ENCODE measurements at regions not wholly inside any gene's neighbourhood (a gene's known extent, or its start where the extent isn't known, plus 50 kb on each side); places are given as distances from the start of the nearest gene placed in this dataset.

DNA sequence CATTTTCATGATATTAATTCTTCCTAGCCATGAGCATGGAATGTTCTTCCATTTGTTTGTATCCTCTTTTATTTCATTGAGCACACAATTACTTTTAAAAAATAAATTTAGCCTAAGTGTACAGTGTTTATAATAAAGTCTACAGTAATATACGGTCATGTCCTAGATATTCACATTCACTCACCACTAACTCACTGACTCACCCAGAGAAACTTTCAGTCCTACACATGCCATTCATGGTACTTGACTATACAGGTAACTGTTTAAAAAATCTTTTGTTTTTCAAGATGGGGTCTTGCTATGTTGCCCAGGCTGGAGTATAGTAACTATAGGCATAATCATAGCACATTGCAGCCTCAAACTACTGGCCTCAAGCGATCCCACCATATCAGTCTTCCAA is 348.1 kb downstream of the RAPGEF2 start:
- Mint-ChIP-seq H3K36me3 (ENCODE audit: low read depth) (no peaks in the 10 kb centered on the region), H3K4me3 (ENCODE audit: unreplicated experiment) (no peak overlapping the region), H3K27ac (ENCODE audit: unreplicated experiment) (no peak overlapping the region), H3K27me3 (ENCODE audit: low read depth) (no peaks in the 10 kb centered on the region), H3K9me3 (ENCODE audit: low read depth) (no peaks in the 10 kb centered on the region), H3K4me1 (ENCODE audit: low read depth) (peaks cover 11% of the 10 kb centered on the region)
- TF ChIP-seq CTCF (IDR thresholded peaks at IDR 0.05) = no peak
- no peak for DNase-seq (ENCODE audit: low spot score)

DNA sequence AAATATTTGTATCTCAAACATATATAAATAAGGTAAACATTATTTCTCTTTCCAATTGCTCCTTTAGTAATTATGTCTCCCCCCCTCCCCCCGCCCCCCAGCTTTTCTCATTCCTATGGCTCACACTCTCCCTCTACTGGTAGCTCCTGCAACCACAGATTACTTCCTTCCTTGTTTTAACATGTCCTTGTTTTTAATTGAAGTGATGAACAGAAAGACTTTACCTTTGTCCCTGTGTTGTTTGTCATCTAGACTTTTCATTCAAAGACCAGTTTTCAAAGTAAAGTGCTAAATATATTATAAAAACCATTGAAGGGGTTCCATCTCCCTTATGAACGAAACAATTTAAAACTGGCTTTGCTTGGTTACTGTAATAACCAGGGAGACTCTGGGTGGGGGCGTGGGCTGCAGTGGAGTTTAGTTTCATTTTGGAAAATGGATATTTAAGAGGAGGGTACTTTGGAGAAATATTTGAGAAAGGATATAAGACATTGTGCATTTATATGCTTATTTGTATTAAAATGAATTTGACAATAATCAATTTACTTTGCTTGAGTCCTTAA is 352.9 kb downstream of the RAPGEF2 start:
- DNase-seq (ENCODE audit: low spot score) = no peak
- TF ChIP-seq CTCF (IDR thresholded peaks at IDR 0.05) = peak; percentile 84

GRCh38 chr4:159460371-159460770 is 357.5 kb downstream of the RAPGEF2 start:
- Mint-ChIP-seq H3K27me3 (ENCODE audit: low read depth) (no peaks in the 10 kb centered on the region), H3K36me3 (ENCODE audit: low read depth) (peaks cover 7% of the 10 kb centered on the region), H3K4me3 (ENCODE audit: unreplicated experiment) (peak overlapping the region; percentile 14), H3K9me3 (ENCODE audit: low read depth) (peaks cover 18% of the 10 kb centered on the region), H3K27ac (ENCODE audit: unreplicated experiment) (peak overlapping the region; percentile 52), H3K4me1 (ENCODE audit: low read depth) (peaks cover 13% of the 10 kb centered on the region)
- TF ChIP-seq CTCF (IDR thresholded peaks at IDR 0.05) = no peak
- no peak for DNase-seq (ENCODE audit: low spot score)

More for the DNA sequence above, 352.9 kb downstream of the RAPGEF2 start:
- Mint-ChIP-seq H3K4me3 (ENCODE audit: unreplicated experiment) (no peak overlapping the region), H3K36me3 (ENCODE audit: low read depth) (no peaks in the 10 kb centered on the region), H3K27ac (ENCODE audit: unreplicated experiment) (no peak overlapping the region), H3K27me3 (ENCODE audit: low read depth) (no peaks in the 10 kb centered on the region), H3K9me3 (ENCODE audit: low read depth) (no peaks in the 10 kb centered on the region), H3K4me1 (ENCODE audit: low read depth) (peaks cover 11% of the 10 kb centered on the region)

- Mint-ChIP-seq H3K27ac (ENCODE audit: unreplicated experiment) (no peak overlapping the region), H3K27me3 (ENCODE audit: low read depth) (peaks cover 4% of the 10 kb centered on the region), H3K36me3 (ENCODE audit: low read depth) (peaks cover 7% of the 10 kb centered on the region), H3K9me3 (ENCODE audit: low read depth) (peaks cover 18% of the 10 kb centered on the region), H3K4me3 (ENCODE audit: unreplicated experiment) (no peak overlapping the region), H3K4me1 (ENCODE audit: low read depth) (peaks cover 10% of the 10 kb centered on the region)
- no peak for TF ChIP-seq CTCF (IDR thresholded peaks at IDR 0.05)
- no peak for DNase-seq (ENCODE audit: low spot score)
These were observed 360.4 kb downstream of the RAPGEF2 start for GRCh38 chr4:159463235-159463634.

GRCh38 chr4:159464302-159464701 is 361.4 kb downstream of the RAPGEF2 start:
- peaks cover 8% of the 10 kb centered on the region for H3K27me3 Mint-ChIP-seq (ENCODE audit: low read depth)
- TF ChIP-seq CTCF (IDR thresholded peaks at IDR 0.05) = no peak
- H3K4me3 Mint-ChIP-seq (ENCODE audit: unreplicated experiment) = no peak overlapping the region

More at GRCh38 chr4:159464302-159464701, 361.4 kb downstream of the RAPGEF2 start:
- Mint-ChIP-seq H3K36me3 (ENCODE audit: low read depth) (peaks cover 7% of the 10 kb centered on the region), H3K27ac (ENCODE audit: unreplicated experiment) (no peak overlapping the region), H3K4me1 (ENCODE audit: low read depth) (peaks cover 10% of the 10 kb centered on the region), H3K9me3 (ENCODE audit: low read depth) (peaks cover 18% of the 10 kb centered on the region)
- DNase-seq (ENCODE audit: low spot score) = no peak
